ENCODE measurements at regions not wholly inside any gene's neighbourhood (a gene's known extent, or its start where the extent isn't known, plus 50 kb on each side); places are given as distances from the start of the nearest gene placed in this dataset.

DNA sequence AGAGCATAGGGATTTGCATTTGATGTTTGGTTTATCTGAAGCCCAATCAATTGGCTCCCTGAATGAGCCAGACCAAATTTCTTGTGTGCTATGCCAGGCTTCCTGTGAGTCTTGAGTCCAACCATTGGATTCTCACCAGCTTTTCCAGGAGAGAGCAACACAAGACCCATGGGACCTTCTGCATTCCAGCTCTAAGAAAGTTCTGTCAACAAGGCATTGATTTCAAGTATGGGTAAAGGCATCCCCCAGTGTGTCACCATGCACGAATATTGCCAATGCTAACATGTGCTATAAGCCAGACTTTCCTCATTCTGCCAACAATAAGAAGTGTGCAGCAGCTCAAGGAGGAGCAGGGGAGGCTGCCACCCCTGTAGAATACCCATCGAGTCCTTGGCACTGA lies 266.6 kb downstream of the ETAA1 start (continued):
- TF ChIP-seq STAT1 (conservative IDR thresholded peaks at IDR 0.05) (no peak), WRNIP1 (IDR thresholded peaks at IDR 0.05; ENCODE audit: borderline replicate concordance, low read depth, low read length) (no peak), HCFC1 (IDR thresholded peaks at IDR 0.05; ENCODE audit: low read length) (no peak), BCL11A (IDR thresholded peaks at IDR 0.05; ENCODE audit: low read depth, low read length) (no peak)

DNA sequence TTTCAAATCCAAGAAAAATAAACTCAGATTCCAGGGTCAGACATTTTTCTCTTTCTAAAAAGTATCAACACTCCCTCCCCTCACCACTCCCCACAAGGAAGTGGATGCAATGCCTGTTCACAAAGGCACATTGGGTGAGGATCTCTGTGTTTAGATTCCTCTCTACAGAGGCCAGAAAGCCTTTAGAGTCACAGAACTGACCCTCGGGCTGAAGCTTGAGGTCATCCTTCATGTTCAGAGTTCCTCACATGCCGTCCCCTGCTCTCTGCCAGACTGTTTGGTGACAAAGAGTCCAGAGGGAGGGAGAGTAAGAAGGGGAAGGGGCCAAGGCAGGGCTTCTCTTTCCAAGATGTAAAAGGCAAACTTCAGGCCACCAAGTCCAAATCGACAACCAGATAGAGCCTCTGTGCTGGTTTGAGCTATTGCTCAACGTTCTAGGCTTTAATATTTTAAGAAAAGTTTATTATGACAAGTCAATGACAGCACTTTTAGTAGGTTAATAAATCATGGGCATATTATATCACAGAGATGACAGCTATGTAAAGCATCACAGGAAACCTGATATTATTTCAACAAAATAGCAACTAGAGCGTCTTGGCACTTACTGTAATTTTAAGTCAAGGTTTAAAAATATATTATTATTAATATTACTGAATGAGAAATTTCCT lies 269.4 kb downstream of the ETAA1 start:
- no peaks in the 10 kb centered on the region for H3K27me3 ChIP-seq (replicated peaks in 1 of 2; ENCODE audit: control insufficient read depth in 2 of 2, insufficient read depth in 2 of 2, low read length in 1 of 2)
- H3K4me3 ChIP-seq: no peak overlapping the region
- ChIA-PET POLR2A (no interaction called here), RAD21 (ENCODE audit: unreplicated experiment) (no interaction called here), SMC1A (ENCODE audit: uncharacterized antibody, unreplicated experiment) (no interaction called here), CTCF (interaction anchor here (0.7 kb wide), 1 partner anchor 711 kb away, joined by 3 read pairs; no protein-coding TSS in a partner anchor)
- DNase-seq (ENCODE audit: low read depth, low spot score) (no peak), FAIRE-seq (no peak), ATAC-seq (no peak)
- no peak overlapping the region for H3K9ac ChIP-seq (ENCODE audit: control insufficient read depth, insufficient read depth, low read length)
- no TSS peak for BruUV-seq (replicated peaks)
- intact Hi-C loops (cut with micrococcal nuclease; ENCODE audit: unreplicated experiment) (no loop called here), in situ Hi-C loops (cut with MboI) (no loop called here)
- TF ChIP-seq, protein P1, sequence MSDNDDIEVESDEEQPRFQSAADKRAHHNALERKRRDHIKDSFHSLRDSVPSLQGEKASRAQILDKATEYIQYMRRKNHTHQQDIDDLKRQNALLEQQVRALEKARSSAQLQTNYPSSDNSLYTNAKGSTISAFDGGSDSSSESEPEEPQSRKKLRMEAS (IDR thresholded peaks at IDR 0.05; ENCODE audit: low read depth, low read length): no peak
- TF ChIP-seq ZNF274 (IDR thresholded peaks at IDR 0.05; ENCODE audit: insufficient read depth, insufficient read length): no peak
- TF ChIP-seq CHD2 (IDR thresholded peaks at IDR 0.05; ENCODE audit: borderline replicate concordance, low read depth, low read length): no peak
- TF ChIP-seq, protein P2, sequence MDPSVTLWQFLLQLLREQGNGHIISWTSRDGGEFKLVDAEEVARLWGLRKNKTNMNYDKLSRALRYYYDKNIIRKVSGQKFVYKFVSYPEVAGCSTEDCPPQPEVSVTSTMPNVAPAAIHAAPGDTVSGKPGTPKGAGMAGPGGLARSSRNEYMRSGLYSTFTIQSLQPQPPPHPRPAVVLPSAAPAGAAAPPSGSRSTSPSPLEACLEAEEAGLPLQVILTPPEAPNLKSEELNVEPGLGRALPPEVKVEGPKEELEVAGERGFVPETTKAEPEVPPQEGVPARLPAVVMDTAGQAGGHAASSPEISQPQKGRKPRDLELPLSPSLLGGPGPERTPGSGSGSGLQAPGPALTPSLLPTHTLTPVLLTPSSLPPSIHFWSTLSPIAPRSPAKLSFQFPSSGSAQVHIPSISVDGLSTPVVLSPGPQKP (IDR thresholded peaks at IDR 0.05; ENCODE audit: low read depth, low read length): no peak
- TF ChIP-seq TAF1 (IDR thresholded peaks at IDR 0.05; ENCODE audit: borderline replicate concordance, low read depth, low read length): no peak
- no peak for TF ChIP-seq BCL11A (IDR thresholded peaks at IDR 0.05; ENCODE audit: low read depth, low read length)
- no peaks in the 10 kb centered on the region for H3K36me3 ChIP-seq (ENCODE audit: control insufficient read depth in 2 of 2, insufficient read depth in 2 of 2, low read length in 1 of 2)
- H3K9me3 ChIP-seq (replicated peaks; ENCODE audit: control insufficient read depth, insufficient read depth, low read length): no peaks in the 10 kb centered on the region
- WGBS (ENCODE audit: insufficient coverage, insufficient replicate concordance, low lambda C conversion rate, missing lambda C conversion rate): 8% methylated on average over 5 of the region's 5 CpGs
- H3K79me2 ChIP-seq (ENCODE audit: control insufficient read depth, insufficient read depth, low read length): no peaks in the 10 kb centered on the region
- H3K27ac ChIP-seq (ENCODE audit: control insufficient read depth, insufficient read depth): no peak overlapping the region
- no peaks in the 10 kb centered on the region; the same call in 1 of the 2 replicates for H3K4me1 ChIP-seq (ENCODE audit: control insufficient read depth, insufficient read depth, low read length)
- no peak overlapping the region for H3K4me2 ChIP-seq (ENCODE audit: control insufficient read depth, insufficient read depth)
- H2AFZ ChIP-seq (ENCODE audit: control insufficient read depth, low read depth, low read length): no peak overlapping the region
- H4K20me1 ChIP-seq (ENCODE audit: control insufficient read depth, insufficient read depth): no peaks in the 10 kb centered on the region

Measured in GM12878 (cell line).